ENCODE measurements at regions not wholly inside any gene's neighbourhood (a gene's known extent, or its start where the extent isn't known, plus 50 kb on each side); places are given as distances from the start of the nearest gene placed in this dataset.

DNA sequence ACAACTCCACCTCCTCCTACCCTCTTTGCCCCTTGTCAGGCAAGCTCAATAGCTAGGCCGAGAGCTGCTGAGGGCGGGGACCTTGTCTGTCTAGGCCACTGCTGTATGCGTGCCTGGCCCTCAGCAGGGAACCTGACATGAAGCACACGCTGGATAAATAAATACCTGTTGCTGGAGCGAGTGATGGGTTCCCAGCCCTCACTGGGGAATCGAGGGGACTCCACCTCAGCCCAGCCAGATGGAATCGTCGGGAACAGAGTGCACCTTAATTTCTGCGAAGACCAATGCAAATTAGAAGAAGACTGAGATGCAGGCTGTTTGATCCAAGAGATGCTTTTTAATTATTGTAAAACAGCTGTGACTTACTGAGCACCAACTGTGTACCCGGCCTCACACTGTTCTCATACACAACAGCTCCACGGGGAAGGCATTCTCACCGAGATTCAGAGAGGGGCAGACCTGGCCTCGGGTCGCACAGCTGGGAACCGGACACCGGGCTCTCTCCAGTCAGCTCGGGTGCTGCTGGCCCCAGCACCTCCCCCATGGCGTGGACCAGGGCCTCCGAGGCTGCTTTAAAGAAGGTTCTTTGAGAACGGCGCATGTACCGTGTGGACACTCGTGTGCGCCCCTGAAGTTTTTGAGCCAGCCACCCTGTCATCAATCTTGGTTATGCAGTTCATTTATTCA is 109.7 kb upstream of the IER5L start:
- no peak for TF ChIP-seq GATA2 (IDR thresholded peaks at IDR 0.05; ENCODE audit: insufficient read depth, insufficient read length, low read depth, low read length)
- TF ChIP-seq, protein P1, sequence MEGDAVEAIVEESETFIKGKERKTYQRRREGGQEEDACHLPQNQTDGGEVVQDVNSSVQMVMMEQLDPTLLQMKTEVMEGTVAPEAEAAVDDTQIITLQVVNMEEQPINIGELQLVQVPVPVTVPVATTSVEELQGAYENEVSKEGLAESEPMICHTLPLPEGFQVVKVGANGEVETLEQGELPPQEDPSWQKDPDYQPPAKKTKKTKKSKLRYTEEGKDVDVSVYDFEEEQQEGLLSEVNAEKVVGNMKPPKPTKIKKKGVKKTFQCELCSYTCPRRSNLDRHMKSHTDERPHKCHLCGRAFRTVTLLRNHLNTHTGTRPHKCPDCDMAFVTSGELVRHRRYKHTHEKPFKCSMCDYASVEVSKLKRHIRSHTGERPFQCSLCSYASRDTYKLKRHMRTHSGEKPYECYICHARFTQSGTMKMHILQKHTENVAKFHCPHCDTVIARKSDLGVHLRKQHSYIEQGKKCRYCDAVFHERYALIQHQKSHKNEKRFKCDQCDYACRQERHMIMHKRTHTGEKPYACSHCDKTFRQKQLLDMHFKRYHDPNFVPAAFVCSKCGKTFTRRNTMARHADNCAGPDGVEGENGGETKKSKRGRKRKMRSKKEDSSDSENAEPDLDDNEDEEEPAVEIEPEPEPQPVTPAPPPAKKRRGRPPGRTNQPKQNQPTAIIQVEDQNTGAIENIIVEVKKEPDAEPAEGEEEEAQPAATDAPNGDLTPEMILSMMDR (IDR thresholded peaks at IDR 0.05; ENCODE audit: extremely low read depth in 1 of 2, insufficient read depth in 1 of 2, low read depth in 1 of 2, low read length in 2 of 2): no peak
- no peak for TF ChIP-seq POLR2AphosphoS5 (IDR thresholded peaks at IDR 0.05; ENCODE audit: insufficient read depth, low read depth, low read length)
- no peak for TF ChIP-seq POLR2A (IDR thresholded peaks at IDR 0.05; ENCODE audit: low read depth, low read length)
- TF ChIP-seq EZH2 (IDR thresholded peaks at IDR 0.05; ENCODE audit: borderline replicate concordance, low read depth, low read length, severe bottlenecking): no peak
- TF ChIP-seq MYC (IDR thresholded peaks at IDR 0.05; ENCODE audit: low read depth, low read length): no peak
- TF ChIP-seq, protein P2, sequence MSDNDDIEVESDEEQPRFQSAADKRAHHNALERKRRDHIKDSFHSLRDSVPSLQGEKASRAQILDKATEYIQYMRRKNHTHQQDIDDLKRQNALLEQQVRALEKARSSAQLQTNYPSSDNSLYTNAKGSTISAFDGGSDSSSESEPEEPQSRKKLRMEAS (IDR thresholded peaks at IDR 0.05; ENCODE audit: insufficient read depth, insufficient read length): no peak
- no peak for TF ChIP-seq FOS (IDR thresholded peaks at IDR 0.05; ENCODE audit: borderline replicate concordance, insufficient read depth, low read length)
- no peak for TF ChIP-seq JUN (IDR thresholded peaks at IDR 0.05; ENCODE audit: borderline replicate concordance, insufficient read depth, insufficient read length, low read depth)
- Histone ChIP-seq H3K9me3 (replicated peaks; ENCODE audit: control insufficient read depth, insufficient read depth, low read length) (no peaks in the 10 kb centered on the region), H3K27ac (ENCODE audit: insufficient read depth, low read depth, low read length) (no peak overlapping the region), H3K9ac (replicated peaks; ENCODE audit: extremely low read depth, insufficient read depth, low read length) (no peak overlapping the region), H3K4me1 (ENCODE audit: control insufficient read depth, extremely low read depth, insufficient read depth, low read length) (no peaks in the 10 kb centered on the region), H3K27me3 (ENCODE audit: control insufficient read depth in 2 of 2, insufficient read depth in 2 of 2, low read length in 2 of 2) (peaks cover 0 to 2% of the 10 kb centered on the region in 2 experiments), H2AFZ (ENCODE audit: low read depth, low read length) (no peak overlapping the region), H3K4me3 (replicated peaks in 1 of 3; ENCODE audit: insufficient read depth in 1 of 3, low read depth in 1 of 3, low read length in 3 of 3) (no peak overlapping the region), H3K79me2 (ENCODE audit: control insufficient read depth, insufficient read depth, low read length) (no peaks in the 10 kb centered on the region), H3K9me1 (replicated peaks; ENCODE audit: control insufficient read depth, extremely low read depth, insufficient read depth, low read length) (no peaks in the 10 kb centered on the region), H4K20me1 (replicated peaks; ENCODE audit: control insufficient read depth, extremely low read depth, insufficient read depth, low read length) (no peaks in the 10 kb centered on the region), H3K36me3 (ENCODE audit: control insufficient read depth in 2 of 2, extremely low read depth in 1 of 2, insufficient read depth in 2 of 2, low read length in 2 of 2) (no peaks in the 10 kb centered on the region), H3K4me2 (ENCODE audit: insufficient read depth, low read length) (no peak overlapping the region)
- ChIA-PET POLR2A (no interaction called here), CTCF (interaction anchor here (0.5 to 0.8 kb wide), 3 partner anchors 11 to 104 kb away, joined by 3 read pairs; no protein-coding TSS in a partner anchor)
- DNase-seq (ENCODE audit: low read depth, low spot score): no peak
- intact Hi-C loops (cut with micrococcal nuclease): no loop called here
- BruUV-seq (replicated peaks): no TSS peak
- dilution Hi-C loops (cut with MboI; ENCODE audit: extremely low pct_ligation_motif_present, low sequenced_read_pairs): no loop called here
- FAIRE-seq: no peak

Measured in endothelial cell of umbilical vein (primary cell).